KBM-7 (cell line): ENCODE measurements at regions not wholly inside any gene's neighbourhood (a gene's known extent, or its start where the extent isn't known, plus 50 kb on each side); places are given as distances from the start of the nearest gene placed in this dataset.

ENCODE experiments used
- DNase-seq: peaks from one replicate; pipeline ENCODE4 v3.0.0-alpha.2; 2015
- in situ Hi-C: fragments of 300-500 bp; cut with MboI; formaldehyde crosslinking; loops from 2 replicates; pipeline ENCODE4 v1.14.3; 2020; ENCODE audit warnings: low sequenced_read_pairs, low pct_unique_long_range_greater_than_20kb, mixed read lengths

- no peak for DNase-seq
- in situ Hi-C loops = no loop called here
Measured at GRCh38 chr9:129464972-129465833, 155.7 kb downstream of the C9orf50 start.

- in situ Hi-C loops = no loop called here
- DNase-seq = no peak
Measured at GRCh38 chr9:129463994-129464393, 156.9 kb downstream of the C9orf50 start.

GRCh38 chr9:129463477-129463876, 157.4 kb downstream of the C9orf50 start:
- no peak for DNase-seq
- in situ Hi-C loops = no loop called here

GRCh38 chr9:129462360-129462759, 158.5 kb downstream of the C9orf50 start:
- in situ Hi-C loops = no loop called here
- DNase-seq = no peak

- DNase-seq = peak; percentile 93
- in situ Hi-C loops = no loop called here
Measured at GRCh38 chr9:129460323-129461261, 160.3 kb downstream of the C9orf50 start.

GRCh38 chr9:129459547-129460322, 161.2 kb downstream of the C9orf50 start:
- in situ Hi-C loops = no loop called here
- no peak for DNase-seq

GRCh38 chr9:129458663-129459546, 162.0 kb downstream of the C9orf50 start:
- DNase-seq = peak; percentile 71
- in situ Hi-C loops = no loop called here

GRCh38 chr9:129458155-129458661, 162.7 kb downstream of the C9orf50 start:
- DNase-seq = peak; percentile 46
- in situ Hi-C loops = no loop called here

- in situ Hi-C loops = no loop called here
- no peak for DNase-seq
Measured at GRCh38 chr9:129457325-129457779, 163.5 kb downstream of the C9orf50 start.

- in situ Hi-C loops = no loop called here
Measured at GRCh38 chr9:129456549-129457324, 164.2 kb downstream of the C9orf50 start.

GRCh38 chr9:129455151-129455995, 165.5 kb downstream of the C9orf50 start:
- no peak for DNase-seq
- in situ Hi-C loops = no loop called here

More at GRCh38 chr9:129456549-129457324, 164.2 kb downstream of the C9orf50 start:
- DNase-seq = no peak

- no peak for DNase-seq
Measured at GRCh38 chr9:129454467-129455067, 166.3 kb downstream of the C9orf50 start.

GRCh38 chr9:129453734-129454133, 167.2 kb downstream of the C9orf50 start:
- in situ Hi-C loops = no loop called here
- no peak for DNase-seq

More at GRCh38 chr9:129454467-129455067, 166.3 kb downstream of the C9orf50 start:
- in situ Hi-C loops = no loop called here

- no peak for DNase-seq
- in situ Hi-C loops = no loop called here
Measured at GRCh38 chr9:129451669-129452068, 169.2 kb downstream of the C9orf50 start.

GRCh38 chr9:129451089-129451656, 169.7 kb downstream of the C9orf50 start:
- in situ Hi-C loops = no loop called here
- no peak for DNase-seq

GRCh38 chr9:129449066-129449465, 171.8 kb downstream of the C9orf50 start:
- in situ Hi-C loops = no loop called here
- no peak for DNase-seq
